ENCODE measurements at regions not wholly inside any gene's neighbourhood (a gene's known extent, or its start where the extent isn't known, plus 50 kb on each side); places are given as distances from the start of the nearest gene placed in this dataset.

GRCh38 chr13:40269086-40269485, 397.4 kb downstream of the FOXO1 start:
- peaks cover 17 to 18% of the 10 kb centered on the region in 2 experiments for H3K4me1 ChIP-seq (ENCODE audit: control insufficient read depth in 1 of 2, insufficient read depth in 2 of 2, low read length in 2 of 2)
- H3K79me1 ChIP-seq (ENCODE audit: low read length): peaks cover 7% of the 10 kb centered on the region
- no CpG with 5 or more reads among the region's 2 CpGs for WGBS (ENCODE audit: extremely low coverage, insufficient coverage, insufficient read length)
- no peak overlapping the region for H3K4me3 ChIP-seq (ENCODE audit: low read depth, low read length)
- no peak overlapping the region for H2BK12ac ChIP-seq (ENCODE audit: low read length)
- no peaks in the 10 kb centered on the region for H3K79me2 ChIP-seq (ENCODE audit: control insufficient read depth, insufficient read depth, low read length, poor library complexity)
- no peak overlapping the region for H4K91ac ChIP-seq (ENCODE audit: low read depth, low read length)
- H2AK5ac ChIP-seq (ENCODE audit: low read length): no peak overlapping the region
- no peak overlapping the region for H2BK5ac ChIP-seq (ENCODE audit: low read depth, low read length, poor library complexity)
- H3K27ac ChIP-seq (ENCODE audit: low read depth, low read length): no peak overlapping the region
- no peak overlapping the region for H3K14ac ChIP-seq (ENCODE audit: low read length)
- H3K23ac ChIP-seq (ENCODE audit: low read length): no peak overlapping the region
- no peak overlapping the region for H3K9ac ChIP-seq (ENCODE audit: low read length)
- no peak overlapping the region for H4K8ac ChIP-seq (ENCODE audit: low read depth, low read length)
- no peak overlapping the region for H3K4me2 ChIP-seq (ENCODE audit: low read length)
- H3K27me3 ChIP-seq (ENCODE audit: insufficient read depth, low read length): no peaks in the 10 kb centered on the region
- no peak overlapping the region for H3K18ac ChIP-seq (ENCODE audit: low read length)
- no peak overlapping the region for H2BK120ac ChIP-seq (ENCODE audit: insufficient read depth, low read length, poor library complexity)
- H3K4ac ChIP-seq (ENCODE audit: low read depth, low read length): no peak overlapping the region
- peak; percentile 55 to 78 for DNase-seq
- no peak overlapping the region for H4K12ac ChIP-seq (ENCODE audit: low read depth, low read length)
- H3K9me3 ChIP-seq (ENCODE audit: insufficient read depth, low read depth, low read length): no peaks in the 10 kb centered on the region
- H2AFZ ChIP-seq (ENCODE audit: insufficient read depth, low read length, poor library complexity): no peak overlapping the region
- H3K36me3 ChIP-seq (ENCODE audit: control insufficient read depth in 1 of 2, insufficient read depth in 2 of 2, low read length in 2 of 2): no peaks in the 10 kb centered on the region

- peaks cover 8% of the 10 kb centered on the region for H3K79me1 ChIP-seq (ENCODE audit: low read length)
- no peak overlapping the region for H2BK5ac ChIP-seq (ENCODE audit: low read depth, low read length, poor library complexity)
- H3K4me1 ChIP-seq (ENCODE audit: control insufficient read depth in 1 of 2, insufficient read depth in 2 of 2, low read length in 2 of 2): peaks cover 17 to 18% of the 10 kb centered on the region in 2 experiments
- H4K8ac ChIP-seq (ENCODE audit: low read depth, low read length): no peak overlapping the region
- no peak overlapping the region for H3K23ac ChIP-seq (ENCODE audit: low read length)
- no peak overlapping the region for H3K9ac ChIP-seq (ENCODE audit: low read length)
- H3K27me3 ChIP-seq (ENCODE audit: insufficient read depth, low read length): no peaks in the 10 kb centered on the region
- H4K91ac ChIP-seq (ENCODE audit: low read depth, low read length): no peak overlapping the region
- no peak overlapping the region for H3K27ac ChIP-seq (ENCODE audit: low read depth, low read length)
- no peak overlapping the region for H2BK120ac ChIP-seq (ENCODE audit: insufficient read depth, low read length, poor library complexity)
- DNase-seq: no peak
- H3K9me3 ChIP-seq (ENCODE audit: insufficient read depth, low read depth, low read length): no peaks in the 10 kb centered on the region
- no peaks in the 10 kb centered on the region for H3K79me2 ChIP-seq (ENCODE audit: control insufficient read depth, insufficient read depth, low read length, poor library complexity)
- WGBS (ENCODE audit: extremely low coverage, insufficient coverage, insufficient read length): no CpG with 5 or more reads among the region's 1 CpG
- no peak overlapping the region for H3K4ac ChIP-seq (ENCODE audit: low read depth, low read length)
- no peak overlapping the region for H3K4me3 ChIP-seq (ENCODE audit: low read depth, low read length)
- no peak overlapping the region for H3K14ac ChIP-seq (ENCODE audit: low read length)
- H2AFZ ChIP-seq (ENCODE audit: insufficient read depth, low read length, poor library complexity): no peak overlapping the region
- H3K4me2 ChIP-seq (ENCODE audit: low read length): no peak overlapping the region
- H4K12ac ChIP-seq (ENCODE audit: low read depth, low read length): no peak overlapping the region
- no peak overlapping the region for H3K18ac ChIP-seq (ENCODE audit: low read length)
- H3K36me3 ChIP-seq (ENCODE audit: control insufficient read depth in 1 of 2, insufficient read depth in 2 of 2, low read length in 2 of 2): no peaks in the 10 kb centered on the region
- H2BK12ac ChIP-seq (ENCODE audit: low read length): no peak overlapping the region
- H2AK5ac ChIP-seq (ENCODE audit: low read length): no peak overlapping the region
These were observed 395.7 kb downstream of the FOXO1 start for GRCh38 chr13:40270726-40271125.

GRCh38 chr13:40271271-40271885, 395.1 kb downstream of the FOXO1 start:
- H2BK5ac ChIP-seq (ENCODE audit: low read depth, low read length, poor library complexity): peak overlapping the region; percentile 53
- H3K4me2 ChIP-seq (ENCODE audit: low read length): no peak overlapping the region

GRCh38 chr13:40271931-40272775, 394.3 kb downstream of the FOXO1 start:
- no peak overlapping the region for H2AFZ ChIP-seq (ENCODE audit: insufficient read depth, low read length, poor library complexity)
- no peak overlapping the region for H3K4ac ChIP-seq (ENCODE audit: low read depth, low read length)
- no peaks in the 10 kb centered on the region for H3K36me3 ChIP-seq (ENCODE audit: control insufficient read depth in 1 of 2, insufficient read depth in 2 of 2, low read length in 2 of 2)
- no peaks in the 10 kb centered on the region for H3K9me3 ChIP-seq (ENCODE audit: insufficient read depth, low read depth, low read length)
- H2BK12ac ChIP-seq (ENCODE audit: low read length): peak overlapping the region; percentile 89
- H3K23ac ChIP-seq (ENCODE audit: low read length): no peak overlapping the region
- no peaks in the 10 kb centered on the region for H3K79me2 ChIP-seq (ENCODE audit: control insufficient read depth, insufficient read depth, low read length, poor library complexity)
- no peak overlapping the region for H3K14ac ChIP-seq (ENCODE audit: low read length)
- peak overlapping the region; percentile 42 for H4K91ac ChIP-seq (ENCODE audit: low read depth, low read length)
- H3K4me3 ChIP-seq (ENCODE audit: low read depth, low read length): no peak overlapping the region
- H3K27me3 ChIP-seq (ENCODE audit: insufficient read depth, low read length): no peaks in the 10 kb centered on the region
- no peak overlapping the region for H3K4me2 ChIP-seq (ENCODE audit: low read length)
- H3K27ac ChIP-seq (ENCODE audit: low read depth, low read length): no peak overlapping the region
- no peak overlapping the region for H4K12ac ChIP-seq (ENCODE audit: low read depth, low read length)
- H2AK5ac ChIP-seq (ENCODE audit: low read length): peak overlapping the region; percentile 58
- peak overlapping the region; percentile 44 for H4K8ac ChIP-seq (ENCODE audit: low read depth, low read length)
- H3K18ac ChIP-seq (ENCODE audit: low read length): no peak overlapping the region
- peaks cover 8% of the 10 kb centered on the region for H3K79me1 ChIP-seq (ENCODE audit: low read length)
- WGBS (ENCODE audit: extremely low coverage, insufficient coverage, insufficient read length): no CpG with 5 or more reads among the region's 5 CpGs
- H2BK120ac ChIP-seq (ENCODE audit: insufficient read depth, low read length, poor library complexity): peak overlapping the region; percentile 27
- peak in 1 of 2 donors; percentile 28 for DNase-seq
- H2BK5ac ChIP-seq (ENCODE audit: low read depth, low read length, poor library complexity): no peak overlapping the region
- H3K4me1 ChIP-seq (ENCODE audit: control insufficient read depth in 1 of 2, insufficient read depth in 2 of 2, low read length in 2 of 2): peaks cover 17 to 18% of the 10 kb centered on the region in 2 experiments
- H3K9ac ChIP-seq (ENCODE audit: low read length): no peak overlapping the region

More at GRCh38 chr13:40271271-40271885, 395.1 kb downstream of the FOXO1 start:
- H3K23ac ChIP-seq (ENCODE audit: low read length): no peak overlapping the region
- peak overlapping the region; percentile 44 for H4K8ac ChIP-seq (ENCODE audit: low read depth, low read length)
- peak overlapping the region; percentile 42 for H4K91ac ChIP-seq (ENCODE audit: low read depth, low read length)
- H3K79me2 ChIP-seq (ENCODE audit: control insufficient read depth, insufficient read depth, low read length, poor library complexity): no peaks in the 10 kb centered on the region
- no peaks in the 10 kb centered on the region for H3K9me3 ChIP-seq (ENCODE audit: insufficient read depth, low read depth, low read length)
- no peak overlapping the region for H2AFZ ChIP-seq (ENCODE audit: insufficient read depth, low read length, poor library complexity)
- no peak overlapping the region for H3K9ac ChIP-seq (ENCODE audit: low read length)
- no peak overlapping the region for H3K18ac ChIP-seq (ENCODE audit: low read length)
- H3K14ac ChIP-seq (ENCODE audit: low read length): peak overlapping the region; percentile 68
- H3K4ac ChIP-seq (ENCODE audit: low read depth, low read length): no peak overlapping the region
- peak overlapping the region; percentile 58 for H2AK5ac ChIP-seq (ENCODE audit: low read length)
- no peaks in the 10 kb centered on the region for H3K27me3 ChIP-seq (ENCODE audit: insufficient read depth, low read length)
- no CpG with 5 or more reads among the region's 7 CpGs for WGBS (ENCODE audit: extremely low coverage, insufficient coverage, insufficient read length)
- H3K4me1 ChIP-seq (ENCODE audit: control insufficient read depth in 1 of 2, insufficient read depth in 2 of 2, low read length in 2 of 2): peaks cover 17 to 18% of the 10 kb centered on the region in 2 experiments
- peak overlapping the region; percentile 27 for H2BK120ac ChIP-seq (ENCODE audit: insufficient read depth, low read length, poor library complexity)
- DNase-seq: no peak
- H3K4me3 ChIP-seq (ENCODE audit: low read depth, low read length): no peak overlapping the region
- peak overlapping the region; percentile 89 for H2BK12ac ChIP-seq (ENCODE audit: low read length)
- no peaks in the 10 kb centered on the region for H3K36me3 ChIP-seq (ENCODE audit: control insufficient read depth in 1 of 2, insufficient read depth in 2 of 2, low read length in 2 of 2)
- no peak overlapping the region for H3K27ac ChIP-seq (ENCODE audit: low read depth, low read length)
- peaks cover 8% of the 10 kb centered on the region for H3K79me1 ChIP-seq (ENCODE audit: low read length)
- no peak overlapping the region for H4K12ac ChIP-seq (ENCODE audit: low read depth, low read length)

Data from trophoblast cell (in vitro differentiated cells and primary cell).